OCI-LY3 (cell line): ENCODE measurements at regions not wholly inside any gene's neighbourhood (a gene's known extent, or its start where the extent isn't known, plus 50 kb on each side); places are given as distances from the start of the nearest gene placed in this dataset.

ENCODE experiments used
- CTCF ChIP-seq: fragments of 200-600, 300-600 bp; sonication (generic); IDR thresholded peaks from 2 replicates; pipeline ENCODE4 v1.5.1; 2014; ENCODE audit warnings: antibody characterized with exemption, low read length, low read depth
- EZH2phosphoT487 ChIP-seq: fragments of 200-600 bp; shearing (Covaris generic); IDR thresholded peaks from 2 replicates; pipeline ENCODE4 v1.6.1; 2018; ENCODE audit warnings: antibody characterized with exemption, mixed run types, low read depth

DNA sequence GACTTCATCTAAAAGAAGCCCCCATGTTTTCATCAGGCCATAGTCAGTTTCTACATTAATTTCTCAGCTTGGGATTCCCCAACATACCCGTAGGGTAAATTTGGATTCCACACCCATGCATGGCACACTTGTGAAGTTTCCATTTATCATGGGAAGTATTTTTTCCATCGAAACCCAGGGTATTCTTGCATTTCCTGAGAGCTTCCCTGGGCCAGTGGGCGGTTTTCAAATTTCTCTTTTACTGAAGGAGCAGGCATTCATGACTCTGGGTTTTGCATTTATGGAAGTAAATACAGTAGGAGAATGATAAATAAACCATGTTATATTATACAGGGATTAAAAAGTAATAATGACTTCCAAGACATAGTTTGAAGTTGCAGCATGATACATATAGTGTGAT lies 93.0 kb upstream of the MAP3K1 start:
- TF ChIP-seq CTCF (no peak), EZH2phosphoT487 (no peak)
